IMR-90 (cell line): ENCODE measurements at regions not wholly inside any gene's neighbourhood (a gene's known extent, or its start where the extent isn't known, plus 50 kb on each side); places are given as distances from the start of the nearest gene placed in this dataset.

Experiments used
- BHLHE40 ChIP-seq: fragments of 150-350 bp; IDR thresholded peaks from 2 replicates; pipeline ENCODE4 v1.6.1; 2016; ENCODE audit warnings: mild to moderate bottlenecking, low read depth, low read length
- CEBPB ChIP-seq: IDR thresholded peaks from 2 replicates; pipeline ENCODE4 v1.6.1; 2012; ENCODE audit warnings: low read depth, low read length, improper control_type of control experiment
- CTCF ChIP-seq: conservative IDR thresholded peaks from 2 replicates; pipeline ENCODE4 v1.5.1; 2012; ENCODE audit warnings: mild to moderate bottlenecking, low read depth, low read length, improper control_type of control experiment
- ELK1 ChIP-seq: fragments of 150-350 bp; IDR thresholded peaks from 2 replicates; pipeline ENCODE4 v1.6.1; 2016; ENCODE audit warnings: low read depth, mild to moderate bottlenecking, low read length, moderate library complexity, borderline replicate concordance
- MAZ ChIP-seq: IDR thresholded peaks from 2 replicates; pipeline ENCODE4 v1.6.1; 2012; ENCODE audit warnings: low read depth, mild to moderate bottlenecking, low read length, improper control_type of control experiment, moderate library complexity, borderline replicate concordance
- MXI1 ChIP-seq: IDR thresholded peaks from 2 replicates; pipeline ENCODE4 v1.6.1; 2012; ENCODE audit warnings: low read depth, mild to moderate bottlenecking, low read length, moderate library complexity, borderline replicate concordance
- POLR2A ChIP-seq: IDR thresholded peaks from 2 replicates; pipeline ENCODE4 v1.6.1; 2012; ENCODE audit warnings: mild to moderate bottlenecking, low read depth, low read length
- RAD21 ChIP-seq: IDR thresholded peaks from 2 replicates; pipeline ENCODE4 v1.6.1; 2012; ENCODE audit warnings: low read length, improper control_type of control experiment
- RCOR1 ChIP-seq: IDR thresholded peaks from 2 replicates; pipeline ENCODE4 v1.6.1; 2012; ENCODE audit warnings: mild to moderate bottlenecking, low read length, improper control_type of control experiment; ENCODE audit not compliant: insufficient replicate concordance
- RFX5 ChIP-seq: IDR thresholded peaks from 2 replicates; pipeline ENCODE4 v1.8.0; 2012; ENCODE audit warnings: low read depth, mild to moderate bottlenecking, low read length, moderate library complexity
- SMC3 ChIP-seq: fragments of 150-350 bp; IDR thresholded peaks from 2 replicates; pipeline ENCODE4 v1.6.1; 2016; ENCODE audit warnings: low read depth, mild to moderate bottlenecking, antibody characterized with exemption, low read length, moderate library complexity
- USF2 ChIP-seq: fragments of 150-350 bp; IDR thresholded peaks from 2 replicates; pipeline ENCODE4 v1.6.1; 2017; ENCODE audit warnings: mild to moderate bottlenecking, antibody characterized with exemption, low read length, low read depth

- TF ChIP-seq CTCF (no peak), MAZ (no peak), RAD21 (no peak), POLR2A (no peak), RFX5 (no peak), MXI1 (no peak), RCOR1 (no peak), CEBPB (no peak), USF2 (no peak), SMC3 (no peak), BHLHE40 (no peak), ELK1 (no peak)
Measured at GRCh38 chr10:65708057-65708456, 1217.8 kb upstream of the LRRTM3 start.
